PC-3 (cell line): ENCODE measurements at regions not wholly inside any gene's neighbourhood (a gene's known extent, or its start where the extent isn't known, plus 50 kb on each side); places are given as distances from the start of the nearest gene placed in this dataset.

Source experiments
- ATAC-seq: fragments of 200-7000 bp; cut with Tn5 transposase; 2 replicates; pipeline ENCODE4 v1.9.1; 2020; ENCODE audit warnings: mild to moderate bottlenecking, moderate library complexity
- BruUV-seq: library from RNA; stranded (reverse); fragments of 400-500 nt; replicated peaks from 2 replicates; lab custom pipeline; 2021; lab: Mats Ljungman, UMichigan
- CTCF ChIA-PET: fragments of 300-600 bp; sonication (Branson Sonifier 250); formaldehyde crosslinking; loops from one replicate; lab custom pipeline; 2022; ENCODE audit warnings: antibody characterized with exemption; lab: Charles Lee
- POLR2A ChIA-PET: fragments of 300-600 bp; sonication (Branson Sonifier 250); formaldehyde crosslinking; loops from one replicate; lab custom pipeline; 2022; ENCODE audit warnings: antibody characterized with exemption; ENCODE audit not compliant: unreplicated experiment; lab: Charles Lee
- DNase-seq: peaks from one replicate; pipeline ENCODE4 v3.0.0-alpha.2; 2015
- H2AFZ ChIP-seq: fragments of 300-600 bp; sonication (generic); 2 replicates; pipeline ENCODE4 v1.6.0; 2016; ENCODE audit warnings: antibody characterized with exemption, low read length
- H3F3A ChIP-seq: fragments of 300-600 bp; sonication (generic); one replicate; pipeline ENCODE4 v1.6.0; 2017; ENCODE audit warnings: antibody characterized with exemption, low read length, control low read depth, mild to moderate bottlenecking; ENCODE audit not compliant: unreplicated experiment
- H3K27ac ChIP-seq: fragments of 300-600 bp; sonication (generic); 2 replicates; pipeline ENCODE4 v1.5.1; 2016; ENCODE audit warnings: mild to moderate bottlenecking, low read length
- H3K27me3 ChIP-seq: fragments of 300-600 bp; sonication (generic); 2 replicates; pipeline ENCODE4 v1.6.1; 2016; ENCODE audit warnings: low read length, mixed read lengths
- H3K36me3 ChIP-seq: fragments of 300-600 bp; sonication (generic); 2 replicates; pipeline ENCODE4 v1.6.1; 2016; ENCODE audit warnings: low read depth, mixed run types, low read length, mixed read lengths
- H3K4me1 ChIP-seq: fragments of 300-600 bp; sonication (generic); 2 replicates; pipeline ENCODE4 v1.5.1; 2016; ENCODE audit warnings: low read length; ENCODE audit not compliant: insufficient read depth
- H3K4me2 ChIP-seq: fragments of 300-600 bp; sonication (generic); 2 replicates; pipeline ENCODE4 v1.6.0; 2016; ENCODE audit warnings: low read length
- H3K4me3 ChIP-seq: fragments of 300-600 bp; sonication (generic); 2 replicates; pipeline ENCODE4 v1.5.1; 2016; ENCODE audit warnings: mild to moderate bottlenecking, low read length, mixed read lengths
- H3K79me2 ChIP-seq: fragments of 300-600 bp; sonication (generic); 2 replicates; pipeline ENCODE4 v1.6.1; 2017; ENCODE audit warnings: low read length, mixed read lengths
- H3K9ac ChIP-seq: fragments of 300-600 bp; sonication (generic); 2 replicates; pipeline ENCODE4 v1.6.0; 2016; ENCODE audit warnings: mild to moderate bottlenecking, low read length
- H3K9me2 ChIP-seq: fragments of 300-600 bp; sonication (generic); replicated peaks from 2 replicates; pipeline ENCODE4 v1.6.1; 2016; ENCODE audit warnings: mixed run types, low read length, mixed read lengths
- H3K9me3 ChIP-seq: fragments of 300-600 bp; sonication (generic); 2 replicates; pipeline ENCODE4 v1.6.1; 2016; ENCODE audit warnings: low read length, mixed read lengths
- H4K20me1 ChIP-seq: fragments of 300-600 bp; sonication (generic); 2 replicates; pipeline ENCODE4 v1.6.1; 2016; ENCODE audit warnings: low read length, mixed read lengths
- EZH2 ChIP-seq: fragments of 300-600 bp; sonication (generic); IDR thresholded peaks from one replicate; pipeline ENCODE4 v1.6.1; 2017; ENCODE audit warnings: antibody characterized with exemption, mild to moderate bottlenecking, low read length; ENCODE audit not compliant: unreplicated experiment
- EZH2phosphoT487 ChIP-seq: fragments of 300-600 bp; sonication (generic); IDR thresholded peaks from 2 replicates; pipeline ENCODE4 v1.6.1; 2018; ENCODE audit warnings: mild to moderate bottlenecking, antibody characterized with exemption, low read length, borderline replicate concordance
- intact Hi-C: fragments of 100-400 bp; cut with micrococcal nuclease; formaldehyde crosslinking; loops from 2 replicates; pipeline ENCODE4 v1.9.0; 2023
- TF ChIP-seq, protein P1 (sequence below): fragments of 300-600 bp; sonication (generic); conservative IDR thresholded peaks from 2 replicates; pipeline ENCODE4 v1.5.1; 2017; ENCODE audit warnings: antibody characterized with exemption, low read depth, mild to moderate bottlenecking, low read length

DNA sequence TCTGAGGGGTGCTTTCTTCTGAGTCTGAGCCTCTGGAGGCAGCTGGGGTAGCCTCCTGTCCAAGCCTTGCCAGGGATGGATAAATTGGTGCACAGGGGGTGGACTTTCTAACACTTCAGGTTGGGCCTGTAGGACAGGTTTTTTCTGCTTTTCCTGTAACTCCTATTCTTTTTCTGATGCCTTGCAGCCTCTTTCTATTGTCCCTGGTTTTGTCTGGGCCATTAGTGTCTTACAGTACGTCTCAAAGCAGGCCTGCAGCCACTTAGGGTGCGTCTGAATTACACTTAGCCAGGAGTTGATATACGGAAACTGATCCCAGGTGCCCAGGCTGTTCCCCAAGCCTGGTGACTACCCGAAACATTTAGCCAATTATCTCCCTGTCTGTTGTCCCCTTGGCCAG lies 213.3 kb upstream of the HTR2A start:
- Histone ChIP-seq H3K9me3 (no peaks in the 10 kb centered on the region), H3F3A (peaks cover 4% of the 10 kb centered on the region), H3K4me3 (no peak overlapping the region), H3K4me1 (peaks cover 57% of the 10 kb centered on the region), H3K9ac (peak overlapping the region; percentile 70), H3K27ac (peak overlapping the region; percentile 94), H3K4me2 (peak overlapping the region; percentile 66), H3K9me2 (no peaks in the 10 kb centered on the region), H4K20me1 (no peaks in the 10 kb centered on the region), H2AFZ (no peak overlapping the region), H3K27me3 (no peaks in the 10 kb centered on the region), H3K36me3 (no peaks in the 10 kb centered on the region), H3K79me2 (no peaks in the 10 kb centered on the region)
- DNase-seq, result peak; percentile 63
- BruUV-seq, result no TSS peak
- ChIA-PET CTCF (no interaction called here), POLR2A (no interaction called here)
- intact Hi-C loops, result loop anchor here (10.0 kb wide), 1 partner anchor 205 kb away; no protein-coding TSS in a partner anchor
- no peak for ATAC-seq
- TF ChIP-seq, protein P1, sequence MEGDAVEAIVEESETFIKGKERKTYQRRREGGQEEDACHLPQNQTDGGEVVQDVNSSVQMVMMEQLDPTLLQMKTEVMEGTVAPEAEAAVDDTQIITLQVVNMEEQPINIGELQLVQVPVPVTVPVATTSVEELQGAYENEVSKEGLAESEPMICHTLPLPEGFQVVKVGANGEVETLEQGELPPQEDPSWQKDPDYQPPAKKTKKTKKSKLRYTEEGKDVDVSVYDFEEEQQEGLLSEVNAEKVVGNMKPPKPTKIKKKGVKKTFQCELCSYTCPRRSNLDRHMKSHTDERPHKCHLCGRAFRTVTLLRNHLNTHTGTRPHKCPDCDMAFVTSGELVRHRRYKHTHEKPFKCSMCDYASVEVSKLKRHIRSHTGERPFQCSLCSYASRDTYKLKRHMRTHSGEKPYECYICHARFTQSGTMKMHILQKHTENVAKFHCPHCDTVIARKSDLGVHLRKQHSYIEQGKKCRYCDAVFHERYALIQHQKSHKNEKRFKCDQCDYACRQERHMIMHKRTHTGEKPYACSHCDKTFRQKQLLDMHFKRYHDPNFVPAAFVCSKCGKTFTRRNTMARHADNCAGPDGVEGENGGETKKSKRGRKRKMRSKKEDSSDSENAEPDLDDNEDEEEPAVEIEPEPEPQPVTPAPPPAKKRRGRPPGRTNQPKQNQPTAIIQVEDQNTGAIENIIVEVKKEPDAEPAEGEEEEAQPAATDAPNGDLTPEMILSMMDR, result no peak
- no peak for TF ChIP-seq EZH2
- no peak for TF ChIP-seq EZH2phosphoT487

DNA sequence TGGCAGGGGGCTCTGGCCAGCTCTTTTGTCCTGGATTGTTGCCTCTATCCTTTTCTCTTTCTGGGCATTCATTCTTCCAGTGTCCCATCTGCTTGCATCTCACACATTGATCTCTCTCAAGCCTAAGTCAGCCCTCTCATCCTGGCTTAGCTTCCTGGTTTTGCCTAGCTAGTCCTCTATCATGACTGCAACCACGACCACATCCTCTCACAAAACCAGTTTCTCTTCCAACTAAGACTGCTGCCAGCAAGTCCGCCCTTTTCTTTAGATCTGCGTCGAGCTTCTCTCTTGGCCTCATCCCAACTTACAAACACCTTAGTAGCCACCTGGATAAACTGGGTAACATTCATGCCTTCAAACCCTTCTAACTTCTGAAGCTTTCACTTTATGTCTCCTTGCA lies 212.2 kb upstream of the HTR2A start:
- ChIA-PET POLR2A (no interaction called here), CTCF (interaction anchor here (0.5 kb wide), 1 partner anchor 244 kb away, joined by 6 read pairs; no protein-coding TSS in a partner anchor)
- Histone ChIP-seq H3K4me2 (peak overlapping the region; percentile 65), H3K9me3 (no peaks in the 10 kb centered on the region), H3K36me3 (no peaks in the 10 kb centered on the region), H3K9me2 (no peaks in the 10 kb centered on the region), H2AFZ (peak overlapping the region; percentile 48; the same call in 1 of the 2 replicates), H3K4me1 (peaks cover 52% of the 10 kb centered on the region), H3K27ac (peak overlapping the region; percentile 94), H3K79me2 (no peaks in the 10 kb centered on the region), H3K4me3 (no peak overlapping the region), H3F3A (peaks cover 4% of the 10 kb centered on the region), H3K9ac (peak overlapping the region; percentile 42; the same call in 1 of the 2 replicates), H4K20me1 (no peaks in the 10 kb centered on the region), H3K27me3 (no peaks in the 10 kb centered on the region)
- DNase-seq (peak; percentile 84), ATAC-seq (peak; percentile 42)
- TF ChIP-seq, protein P1, result no peak
- TF ChIP-seq EZH2phosphoT487, result no peak
- TF ChIP-seq EZH2, result no peak
- intact Hi-C loops, result no loop called here
- BruUV-seq, result no TSS peak

DNA sequence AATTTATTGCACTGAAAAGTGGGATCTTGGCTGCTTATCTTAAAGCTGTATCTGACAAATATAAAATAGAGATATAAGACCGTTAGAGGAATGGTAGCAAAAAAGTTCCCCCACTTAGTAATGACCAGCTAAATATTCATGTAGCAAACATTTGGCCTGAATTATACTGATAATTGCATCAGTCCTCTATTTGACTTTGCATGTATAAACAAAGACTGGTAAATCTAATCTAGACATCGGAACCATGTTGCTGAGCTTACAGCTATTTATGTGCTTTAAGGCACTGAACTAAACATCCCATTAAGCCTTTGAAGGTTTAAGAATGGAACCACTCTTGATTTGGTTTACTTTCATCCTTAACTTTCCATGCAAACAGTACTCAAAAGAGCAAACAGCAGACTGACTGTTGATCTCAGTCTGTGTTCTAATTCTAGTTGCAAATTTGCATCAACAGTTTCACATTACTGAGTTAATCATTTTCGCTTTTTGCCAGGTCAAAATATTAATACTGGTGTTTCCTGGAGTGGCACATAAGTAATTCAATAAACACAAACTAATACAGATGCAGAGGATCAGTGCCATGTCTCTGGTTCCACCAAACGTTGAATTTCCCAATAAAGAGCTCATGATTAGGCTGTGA lies 203.5 kb upstream of the HTR2A start:
- H3K79me2 ChIP-seq, result no peaks in the 10 kb centered on the region
- ATAC-seq, result no peak
- ChIA-PET CTCF (no interaction called here), POLR2A (no interaction called here)
- H3K27ac ChIP-seq, result no peak overlapping the region
- no TSS peak for BruUV-seq
- DNase-seq, result no peak
- no peaks in the 10 kb centered on the region for H4K20me1 ChIP-seq
- no peaks in the 10 kb centered on the region for H3K9me2 ChIP-seq
- TF ChIP-seq, protein P1, result no peak
- TF ChIP-seq EZH2phosphoT487 (no peak), EZH2 (no peak)
- H3K9me3 ChIP-seq, result no peaks in the 10 kb centered on the region
- no peaks in the 10 kb centered on the region for H3K36me3 ChIP-seq
- no peak overlapping the region for H3K9ac ChIP-seq
- no peaks in the 10 kb centered on the region for H3F3A ChIP-seq
- no peak overlapping the region for H3K4me2 ChIP-seq
- H3K4me1 ChIP-seq, result no peaks in the 10 kb centered on the region
- no peaks in the 10 kb centered on the region for H3K27me3 ChIP-seq
- intact Hi-C loops, result no loop called here
- H2AFZ ChIP-seq, result no peak overlapping the region
- no peak overlapping the region for H3K4me3 ChIP-seq
